Hepatocyte (in vitro differentiated cells): ENCODE measurements at regions not wholly inside any gene's neighbourhood (a gene's known extent, or its start where the extent isn't known, plus 50 kb on each side); places are given as distances from the start of the nearest gene placed in this dataset.

Source experiments
- DNase-seq: peaks from one replicate; pipeline ENCODE4 v3.0.0-alpha.2; 2016; ENCODE audit warnings: low spot score
- H2AFZ ChIP-seq: fragments of 200-600 bp; sonication (generic); 2 replicates; pipeline ENCODE4 v1.6.0; 2016; ENCODE audit warnings: antibody characterized with exemption, mild to moderate bottlenecking
- H3K27ac ChIP-seq: fragments of 200-600 bp; sonication (generic); 2 replicates; pipeline ENCODE4 v1.5.1; 2016; ENCODE audit warnings: mild to moderate bottlenecking
- H3K27me3 ChIP-seq: fragments of 200-600 bp; sonication (generic); 2 replicates; pipeline ENCODE4 v1.6.1; 2016
- H3K36me3 ChIP-seq: fragments of 200-600 bp; sonication (generic); replicated peaks from 2 replicates; pipeline ENCODE4 v1.5.1; 2016; ENCODE audit warnings: low read depth; ENCODE audit not compliant: insufficient read depth
- H3K4me1 ChIP-seq: fragments of 200-600 bp; sonication (generic); 2 replicates; pipeline ENCODE4 v1.5.1; 2016; ENCODE audit warnings: mild to moderate bottlenecking, moderate library complexity; ENCODE audit not compliant: insufficient read depth
- H3K4me2 ChIP-seq: fragments of 200-600 bp; sonication (generic); 2 replicates; pipeline ENCODE4 v1.6.0; 2016
- H3K4me3 ChIP-seq: fragments of 200-600 bp; sonication (generic); 2 replicates; pipeline ENCODE4 v1.5.1; 2016; ENCODE audit warnings: mild to moderate bottlenecking
- H3K79me2 ChIP-seq: fragments of 200-600 bp; sonication (generic); 2 replicates; pipeline ENCODE4 v1.6.0; 2017; ENCODE audit warnings: mild to moderate bottlenecking
- H3K9me2 ChIP-seq: fragments of 200-600 bp; sonication (generic); replicated peaks from 2 replicates; pipeline ENCODE4 v1.6.0; 2017; ENCODE audit warnings: mild to moderate bottlenecking; ENCODE audit not compliant: insufficient read depth
- H3K9me3 ChIP-seq: fragments of 200-600 bp; sonication (generic); 2 replicates; pipeline ENCODE4 v1.5.1; 2016; ENCODE audit warnings: low read depth, mild to moderate bottlenecking
- H4K20me1 ChIP-seq: fragments of 200-600 bp; sonication (generic); 2 replicates; pipeline ENCODE4 v1.6.0; 2016; ENCODE audit warnings: mild to moderate bottlenecking; ENCODE audit not compliant: insufficient read depth, poor library complexity, severe bottlenecking
- CTCF ChIP-seq: fragments of 200-600 bp; sonication (generic); IDR thresholded peaks from 2 replicates; pipeline ENCODE4 v1.5.1; 2016; ENCODE audit warnings: antibody characterized with exemption, mild to moderate bottlenecking; ENCODE audit not compliant: poor library complexity
- EZH2 ChIP-seq: fragments of 200-600 bp; sonication (generic); IDR thresholded peaks from 2 replicates; pipeline ENCODE4 v1.6.1; 2016; ENCODE audit warnings: antibody characterized with exemption, mild to moderate bottlenecking, borderline replicate concordance
- EZH2phosphoT487 ChIP-seq: fragments of 200-600 bp; sonication (generic); IDR thresholded peaks from one replicate; pipeline ENCODE4 v1.6.1; 2018; ENCODE audit warnings: antibody characterized with exemption, mild to moderate bottlenecking, low read depth, moderate library complexity; ENCODE audit not compliant: unreplicated experiment, severe bottlenecking
- WGBS: methylation state at CpG from one replicate; pipeline ENCODE4 v1.1.6; 2016; ENCODE audit warnings: low lambda C conversion rate; ENCODE audit errors: missing lambda C conversion rate; 5-methylcytosine and 5-hydroxymethylcytosine counted together

- H3K27ac ChIP-seq, result no peak overlapping the region
- H3K9me2 ChIP-seq, result no peaks in the 10 kb centered on the region
- DNase-seq, result no peak
- H3K9me3 ChIP-seq, result no peaks in the 10 kb centered on the region
- H4K20me1 ChIP-seq, result no peaks in the 10 kb centered on the region
- TF ChIP-seq EZH2phosphoT487 (no peak), CTCF (no peak), EZH2 (no peak)
- no peaks in the 10 kb centered on the region for H3K27me3 ChIP-seq
- H3K4me2 ChIP-seq, result no peak overlapping the region
- no peaks in the 10 kb centered on the region for H3K36me3 ChIP-seq
- H3K4me3 ChIP-seq, result no peak overlapping the region
- no peaks in the 10 kb centered on the region for H3K79me2 ChIP-seq
- WGBS, result 93% methylated on average over 7 of the region's 7 CpGs
- no peaks in the 10 kb centered on the region for H3K4me1 ChIP-seq
- H2AFZ ChIP-seq, result no peak overlapping the region
These were observed 206.1 kb upstream of the HDAC4 start for GRCh38 chr2:239606741-239607516.

- Histone ChIP-seq H3K4me2 (no peak overlapping the region), H3K27me3 (no peaks in the 10 kb centered on the region), H3K27ac (no peak overlapping the region), H3K9me2 (no peaks in the 10 kb centered on the region), H3K9me3 (no peaks in the 10 kb centered on the region), H3K36me3 (no peaks in the 10 kb centered on the region), H3K4me1 (no peaks in the 10 kb centered on the region), H3K4me3 (no peak overlapping the region), H4K20me1 (no peaks in the 10 kb centered on the region), H3K79me2 (no peaks in the 10 kb centered on the region), H2AFZ (no peak overlapping the region)
- DNase-seq, result no peak
- TF ChIP-seq EZH2phosphoT487 (no peak), EZH2 (no peak), CTCF (no peak)
- WGBS, result 84% methylated on average over 5 of the region's 5 CpGs
These were observed 205.2 kb upstream of the HDAC4 start for GRCh38 chr2:239605976-239606375.

DNA sequence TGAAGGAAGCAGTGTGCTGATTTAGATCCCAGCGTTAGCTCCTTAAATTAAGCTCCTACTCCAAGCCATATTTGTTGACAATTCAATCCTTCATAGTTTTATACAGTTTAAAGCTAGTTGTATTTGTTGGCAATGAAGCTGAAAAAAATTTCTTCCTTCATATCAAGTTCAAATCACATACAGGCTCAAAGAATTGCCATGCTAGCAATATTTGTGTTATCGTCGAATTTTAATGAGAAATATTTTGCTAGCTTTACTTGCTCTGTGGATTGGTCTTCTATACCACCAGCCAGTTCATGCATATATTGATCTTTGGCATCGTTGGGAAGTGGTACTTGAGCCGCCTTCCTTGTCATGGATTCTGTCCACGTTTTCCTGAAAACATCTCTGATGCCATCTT, 204.6 kb upstream of the HDAC4 start:
- no peaks in the 10 kb centered on the region for H3K27me3 ChIP-seq
- H3K9me3 ChIP-seq, result no peaks in the 10 kb centered on the region
- no peak overlapping the region for H2AFZ ChIP-seq
- WGBS, result 93% methylated on average over 6 of the region's 6 CpGs
- no peak for TF ChIP-seq EZH2phosphoT487
- no peak for TF ChIP-seq CTCF
- TF ChIP-seq EZH2, result no peak
- no peak overlapping the region for H3K27ac ChIP-seq
- no peak overlapping the region for H3K4me3 ChIP-seq
- no peaks in the 10 kb centered on the region for H3K79me2 ChIP-seq
- no peak for DNase-seq
- no peaks in the 10 kb centered on the region for H4K20me1 ChIP-seq
- no peak overlapping the region for H3K4me2 ChIP-seq
- H3K4me1 ChIP-seq, result no peaks in the 10 kb centered on the region
- H3K36me3 ChIP-seq, result no peaks in the 10 kb centered on the region
- no peaks in the 10 kb centered on the region for H3K9me2 ChIP-seq
